Renal cortex interstitium (tissue), 11 donors: ENCODE measurements at regions not wholly inside any gene's neighbourhood (a gene's known extent, or its start where the extent isn't known, plus 50 kb on each side); places are given as distances from the start of the nearest gene placed in this dataset.

Source experiments
- DNase-seq, 11 donors: peaks; one replicate each; pipeline ENCODE4 v3.0.0-alpha.2; 2013; ENCODE audit warnings: low read depth in 9 of 11, low spot score in 4 of 11; ENCODE audit errors: extremely low read depth in 1 of 11

DNA sequence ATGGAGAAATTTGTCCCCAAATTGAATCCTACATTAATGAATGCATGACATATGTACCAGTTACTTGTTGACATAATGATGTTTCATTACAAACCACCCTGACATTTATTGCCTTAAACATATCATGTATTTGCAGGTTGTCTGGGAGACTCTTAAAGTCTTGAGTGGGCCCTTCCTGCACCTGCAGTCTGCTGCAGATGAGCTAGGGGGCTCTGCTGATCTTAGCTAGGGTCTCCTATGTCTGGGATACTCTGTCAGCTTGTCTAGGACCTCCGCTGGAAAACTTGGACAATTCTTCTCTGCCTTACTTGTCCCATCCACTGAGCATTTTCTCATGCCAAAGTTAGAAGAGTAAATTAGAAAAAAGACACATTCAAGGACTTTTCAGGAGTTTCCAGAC lies 581.6 kb downstream of the HAO1 start:
- no peak for DNase-seq

DNA sequence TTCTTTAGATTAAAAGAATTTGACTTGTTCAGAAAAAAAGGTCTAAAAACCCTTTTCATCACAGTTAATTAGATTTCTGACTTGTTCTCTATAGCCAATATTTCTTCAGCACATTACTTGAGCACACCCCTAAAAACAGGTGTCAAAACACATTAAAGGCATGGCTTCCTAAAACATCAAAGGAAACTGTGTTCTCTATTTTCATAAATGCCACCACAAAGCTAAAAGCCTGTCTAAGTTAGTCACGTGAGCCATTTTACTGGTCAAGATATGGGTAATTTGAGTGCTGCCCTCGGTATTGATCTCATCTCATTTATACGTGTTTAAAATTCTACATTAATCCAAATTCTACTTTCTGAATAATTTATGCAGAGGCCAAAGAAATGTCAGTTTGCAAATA lies 580.5 kb downstream of the HAO1 start:
- no peak for DNase-seq

DNA sequence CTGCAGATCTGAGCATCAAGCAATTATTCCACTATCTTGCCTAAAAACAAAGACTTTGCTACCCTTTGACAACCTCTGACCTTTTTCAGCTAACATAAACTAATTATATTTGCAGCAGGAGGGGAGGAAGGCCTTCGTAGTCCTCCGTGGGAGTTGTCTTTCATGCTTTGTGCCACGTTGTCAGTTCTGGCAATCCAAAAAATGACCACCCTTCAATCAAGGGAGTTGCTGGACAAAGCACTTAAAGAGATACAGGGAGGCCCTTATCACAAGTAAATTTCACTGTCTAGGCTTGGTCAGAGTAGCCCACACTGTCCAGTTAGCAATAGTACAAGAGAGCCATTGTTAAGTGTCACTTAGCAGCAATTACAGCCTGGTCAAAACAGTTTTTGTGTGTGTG lies 578.9 kb downstream of the HAO1 start:
- DNase-seq = no peak

DNA sequence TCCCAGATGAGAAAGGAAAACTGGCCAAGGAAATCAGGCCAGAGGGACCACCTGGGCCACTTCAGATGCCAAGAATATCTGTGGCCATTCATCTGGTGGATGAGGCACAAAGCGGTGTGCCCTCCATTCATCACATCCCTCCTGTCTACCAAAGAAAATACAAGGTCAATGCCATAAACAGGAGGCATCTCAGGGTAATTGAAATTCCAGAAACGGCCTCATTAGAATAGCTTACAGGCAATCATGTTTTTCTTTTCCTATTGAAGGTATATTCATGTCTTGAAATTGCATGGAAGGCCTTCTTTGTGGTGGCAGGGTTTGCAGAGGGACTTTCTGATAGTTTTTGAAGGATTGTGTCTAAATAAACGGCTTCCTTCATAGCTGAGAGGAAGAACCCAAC lies 578.3 kb downstream of the HAO1 start:
- no peak for DNase-seq

DNA sequence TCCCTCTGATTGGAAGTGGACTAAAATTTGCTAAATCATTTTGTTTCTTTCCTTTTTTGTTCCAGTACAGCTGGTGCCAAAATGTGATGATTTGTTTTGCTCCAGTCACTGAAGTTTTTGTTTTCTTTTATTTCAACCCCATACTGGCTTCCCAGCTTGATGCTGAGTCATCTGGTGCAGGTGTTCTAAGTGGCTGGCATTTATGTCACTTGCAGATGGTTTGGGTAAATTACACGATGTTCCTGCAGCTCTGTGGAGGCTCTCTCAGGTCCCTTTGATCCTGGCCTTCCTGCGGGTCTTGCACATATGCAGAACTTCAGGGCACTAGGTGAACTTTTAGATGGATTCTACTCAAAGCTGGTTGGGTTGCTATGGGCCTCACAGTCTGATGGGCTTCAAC lies 577.7 kb downstream of the HAO1 start:
- no peak for DNase-seq

DNA sequence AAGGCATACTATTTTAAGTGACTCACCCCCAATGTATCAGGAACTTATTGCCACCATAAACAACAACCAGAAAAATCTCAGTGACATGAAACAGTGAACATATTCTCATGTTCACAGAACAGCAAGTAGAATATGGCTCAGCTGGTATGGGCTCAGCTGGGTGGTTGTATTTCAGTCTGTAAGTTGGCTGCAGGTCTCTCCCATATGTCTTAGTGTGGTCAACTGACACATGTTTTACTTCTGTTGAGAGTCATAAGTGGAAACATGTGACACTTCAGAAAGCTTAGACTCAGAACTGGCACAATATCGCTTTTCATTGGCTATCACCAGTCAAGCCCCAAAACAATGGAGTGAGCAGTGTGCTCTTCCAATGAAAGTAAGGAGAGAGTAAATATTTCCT lies 574.1 kb downstream of the HAO1 start:
- DNase-seq = no peak

DNA sequence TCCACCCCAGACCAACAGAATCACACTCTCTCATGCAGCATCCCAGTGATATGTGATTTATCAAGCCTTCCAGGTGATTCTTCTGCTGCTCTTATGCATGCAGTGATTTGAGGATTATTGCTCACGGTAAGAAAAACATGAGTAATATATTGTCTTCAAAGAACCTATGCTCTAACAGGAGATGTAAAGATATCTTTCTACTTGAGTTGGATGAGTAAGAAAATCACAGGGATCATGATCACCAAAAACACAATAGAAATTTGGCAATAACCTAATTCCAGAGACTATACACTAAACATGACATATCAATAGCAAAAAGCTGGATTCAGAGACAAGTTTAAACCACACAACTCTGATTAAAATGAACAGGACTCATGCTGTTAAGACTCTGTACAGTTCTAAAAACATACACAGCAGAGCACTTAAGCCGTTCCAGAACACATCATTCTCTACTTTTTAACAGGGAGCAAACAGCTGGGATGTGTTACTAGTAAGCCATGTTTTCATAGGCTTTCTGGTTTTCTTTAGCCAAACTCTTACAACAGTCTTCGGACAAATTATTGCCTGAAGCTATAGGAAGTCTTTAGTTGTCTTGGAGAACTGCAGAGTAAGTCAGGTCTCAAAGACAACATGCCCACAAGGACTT lies 568.6 kb downstream of the HAO1 start:
- peak; percentile 16 to 67 (median 43) for DNase-seq

DNA sequence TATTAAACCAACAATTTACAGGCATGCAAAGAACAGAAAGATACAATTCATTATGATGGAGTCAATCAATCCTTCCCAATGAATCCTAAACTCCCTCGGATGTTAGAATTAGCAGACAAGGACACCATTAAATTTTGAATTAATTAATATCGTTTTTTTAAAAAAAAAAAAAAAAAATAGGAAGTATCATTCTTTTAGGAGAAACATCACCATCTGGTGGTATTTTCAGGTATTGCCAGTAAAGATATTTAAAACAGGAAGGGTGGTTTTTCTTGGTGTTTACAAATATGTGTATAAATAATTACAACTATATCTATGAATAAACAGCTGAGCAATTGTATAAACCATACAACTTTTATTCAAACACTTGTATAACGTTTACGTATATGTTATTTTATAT lies 564.4 kb downstream of the HAO1 start:
- no peak for DNase-seq

DNA sequence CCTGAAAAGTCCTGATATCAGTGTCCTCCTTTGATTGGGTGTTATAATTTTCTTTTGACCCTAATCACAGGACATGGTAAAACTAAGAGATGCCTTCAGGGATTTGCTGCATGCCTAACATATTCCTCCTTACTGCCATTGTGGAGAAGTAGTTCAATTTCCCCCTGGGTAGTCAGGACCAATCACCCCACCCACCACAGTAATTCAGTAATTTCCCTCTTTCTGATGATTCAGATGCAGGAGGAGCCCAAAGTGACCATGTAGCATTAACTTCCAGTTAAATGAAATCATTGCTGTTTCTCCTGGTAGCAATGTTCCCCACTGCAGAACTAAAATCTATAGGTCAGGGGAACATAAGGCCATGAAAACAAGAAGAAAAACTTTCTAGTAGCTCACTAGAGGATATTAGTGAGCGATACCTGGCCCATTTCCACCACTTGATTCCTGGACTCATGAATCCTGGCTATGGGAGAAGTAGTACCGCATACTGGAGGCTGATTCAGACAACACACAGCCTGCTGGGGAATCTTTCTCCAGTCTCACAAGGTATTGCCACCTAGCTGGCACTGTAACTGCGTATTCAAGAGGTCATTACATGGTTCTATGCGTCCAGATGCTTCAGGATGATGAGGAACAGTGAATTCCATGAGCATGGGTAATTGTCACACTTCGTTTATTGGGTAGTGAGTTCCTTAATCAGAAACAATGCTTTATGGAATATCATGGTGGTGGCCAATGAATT lies 561.2 kb downstream of the HAO1 start:
- no peak for DNase-seq

DNA sequence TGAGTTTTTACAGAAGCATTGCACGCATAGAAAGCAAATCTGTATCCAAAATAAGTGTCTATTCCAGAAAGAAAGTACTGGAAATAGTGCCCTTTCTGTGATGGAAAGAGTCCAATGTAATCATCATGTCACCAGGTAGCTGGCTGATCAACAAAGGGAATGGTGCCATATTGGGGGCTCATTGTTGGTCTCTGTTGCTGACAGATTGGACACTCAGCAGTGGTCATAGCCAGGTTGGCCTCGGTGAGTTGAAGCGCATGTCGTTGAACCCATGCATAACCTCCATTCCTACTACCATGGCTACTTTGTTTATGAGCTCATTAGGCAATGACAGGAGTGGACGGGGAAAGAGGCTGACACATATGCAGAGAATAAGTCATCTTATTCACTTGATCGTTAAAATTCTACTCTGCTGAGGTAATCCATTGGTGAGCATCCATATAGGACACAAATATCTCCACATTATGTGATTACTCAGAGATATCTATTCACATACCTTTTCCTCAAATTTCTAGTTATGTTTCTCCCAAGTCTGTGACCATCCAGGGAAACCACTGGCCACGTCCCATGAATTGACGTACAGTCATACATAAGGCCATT lies 560.5 kb downstream of the HAO1 start:
- DNase-seq = no peak

DNA sequence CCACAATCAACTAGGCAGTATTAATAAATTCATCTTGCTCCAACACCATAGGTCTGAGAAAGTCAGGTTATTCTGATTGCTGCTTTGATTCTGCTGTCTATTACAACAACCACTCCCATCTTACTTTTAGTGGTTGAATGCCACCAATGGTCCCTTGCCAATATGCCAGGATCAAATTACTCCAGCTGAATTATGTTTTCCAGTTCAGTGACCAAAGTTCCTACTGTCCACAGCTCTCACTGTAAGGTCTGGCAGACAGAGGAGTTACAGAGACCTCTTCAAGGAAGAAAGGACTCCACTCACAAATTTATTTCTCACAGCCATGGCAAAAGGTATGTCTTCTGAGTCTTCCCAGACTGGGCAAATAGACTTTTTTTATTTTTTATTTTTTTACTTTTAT lies 557.0 kb downstream of the HAO1 start:
- no peak for DNase-seq

DNA sequence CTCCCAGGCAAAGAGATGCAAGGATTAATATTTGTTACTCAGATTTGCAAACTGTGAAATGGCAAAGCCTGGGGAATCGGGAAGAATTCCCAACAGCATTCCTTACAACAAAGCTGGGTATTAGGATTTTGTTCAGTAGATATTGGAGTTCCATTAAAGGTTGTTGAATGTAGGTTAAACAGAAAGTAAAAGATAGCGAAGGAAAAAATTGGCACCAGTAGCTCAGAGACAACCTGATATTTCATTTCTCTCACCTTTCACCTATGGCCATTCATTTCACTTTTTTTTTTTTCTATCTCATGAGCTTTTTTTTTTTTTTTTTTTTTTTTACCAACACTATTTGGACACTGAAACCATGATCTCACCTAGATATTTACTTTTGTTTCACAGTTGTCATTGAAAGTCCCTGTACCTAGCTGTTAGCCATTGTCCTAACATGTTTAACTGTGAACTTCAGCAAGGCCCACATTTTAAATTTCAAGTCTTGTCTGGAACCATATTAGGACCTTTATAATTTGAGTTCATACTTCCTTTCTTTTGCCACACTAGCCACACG lies 552.5 kb downstream of the HAO1 start:
- no peak for DNase-seq

DNA sequence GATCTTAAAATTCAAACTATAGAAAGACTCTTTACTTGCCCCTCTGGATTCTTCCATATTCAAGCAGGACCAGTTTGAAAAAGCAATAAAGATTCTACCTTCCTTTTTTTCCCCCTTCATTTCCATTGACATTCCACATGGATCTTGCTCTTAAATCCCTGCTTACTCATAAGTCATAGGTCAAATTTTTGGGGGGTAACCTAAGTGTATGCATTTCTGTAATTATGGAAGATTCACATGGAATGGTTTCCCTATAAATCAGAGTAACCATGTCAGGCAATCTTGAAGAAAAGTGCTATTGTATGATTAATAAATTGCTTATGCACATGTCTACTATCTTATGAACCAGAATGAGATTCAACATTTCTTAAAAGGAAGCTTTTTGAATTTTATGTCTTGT lies 551.0 kb downstream of the HAO1 start:
- no peak for DNase-seq

DNA sequence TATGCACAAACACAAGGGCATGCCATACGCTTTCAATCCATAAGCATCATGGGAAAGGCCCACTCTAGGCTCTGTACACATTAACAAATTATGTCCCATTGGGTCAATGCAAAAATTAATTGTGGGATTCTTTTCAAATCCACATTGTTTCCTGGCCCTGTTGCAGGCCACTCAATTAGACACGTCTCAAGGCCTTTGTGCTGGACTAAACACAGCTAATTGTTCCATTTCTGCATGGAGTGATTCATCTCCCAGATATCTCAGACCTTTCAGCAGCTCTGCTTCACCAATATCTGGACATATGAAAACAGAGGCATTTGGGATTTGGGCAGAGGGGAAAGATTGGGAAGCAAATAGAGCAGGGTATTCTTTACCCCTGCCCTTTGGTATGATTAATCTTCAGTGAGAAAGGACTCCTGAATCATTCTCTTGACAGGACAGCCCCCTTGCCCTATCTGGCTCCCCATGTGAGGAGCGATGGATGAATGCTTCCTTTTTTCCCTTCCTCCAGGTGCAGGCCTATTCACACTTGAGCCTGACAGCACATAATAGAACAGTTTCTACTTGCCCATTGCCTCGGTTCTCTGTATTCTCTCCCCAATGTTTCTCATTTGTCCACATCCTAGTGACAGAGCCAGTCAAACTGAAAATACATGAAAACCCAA lies 547.6 kb downstream of the HAO1 start:
- DNase-seq = no peak

DNA sequence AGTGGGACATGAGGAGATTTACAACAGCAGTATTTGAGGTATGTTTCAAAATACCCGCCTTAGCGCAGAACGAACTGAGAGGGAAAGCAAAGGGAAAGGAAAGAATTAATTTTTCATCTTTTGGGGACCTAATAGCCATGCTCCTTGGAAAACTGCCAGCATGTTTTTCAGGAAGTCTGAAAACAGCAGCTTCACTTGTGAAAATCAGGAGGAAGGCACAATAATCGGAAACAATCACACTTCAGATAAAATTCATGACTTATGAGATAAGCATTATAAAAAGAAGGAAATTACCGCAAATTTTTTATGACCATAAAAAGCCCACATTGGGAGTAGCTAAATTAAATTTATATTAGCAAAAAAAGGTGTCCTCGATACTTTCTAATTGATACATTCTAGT lies 541.1 kb downstream of the HAO1 start:
- peak in 1 of 11 donors; percentile 15 for DNase-seq

DNA sequence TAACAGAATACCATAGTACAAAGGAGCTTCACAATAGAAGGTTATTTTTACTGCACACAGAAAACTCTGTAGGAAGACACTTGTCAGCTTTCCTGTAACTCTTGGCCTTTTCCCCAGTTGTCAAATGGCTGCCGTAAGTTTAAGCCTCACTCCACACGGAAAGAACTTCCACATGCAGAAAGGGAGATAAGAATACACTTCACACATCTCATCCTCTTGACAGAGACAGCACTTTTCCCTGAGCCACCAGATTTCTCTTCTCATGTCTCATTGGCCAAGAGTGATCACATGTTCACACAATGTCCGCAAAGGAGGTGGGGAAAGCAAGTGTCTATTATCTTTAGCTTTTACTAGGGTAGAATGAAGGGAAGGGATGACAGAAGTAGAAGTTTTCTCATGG lies 540.7 kb downstream of the HAO1 start:
- peak in 2 of 11 donors; percentile 3 to 16 for DNase-seq

DNA sequence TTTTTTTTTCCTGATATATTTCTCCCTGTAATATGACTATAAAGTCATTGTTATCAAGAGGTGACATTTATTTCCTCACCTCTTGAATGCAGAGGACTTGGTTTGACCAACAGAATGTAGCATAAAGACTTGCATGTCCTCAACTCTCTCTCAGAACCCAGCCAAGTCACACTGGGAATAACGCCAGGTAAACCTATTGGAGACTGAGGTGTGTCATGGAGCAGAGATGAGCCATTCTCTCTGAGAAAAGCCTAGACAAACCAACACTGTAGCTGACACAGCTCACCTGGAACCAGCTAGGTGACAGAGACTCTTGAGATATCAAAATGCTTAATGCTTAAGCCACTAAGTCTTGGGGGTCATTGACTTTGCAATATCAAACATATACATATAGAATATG lies 533.6 kb downstream of the HAO1 start:
- no peak for DNase-seq

DNA sequence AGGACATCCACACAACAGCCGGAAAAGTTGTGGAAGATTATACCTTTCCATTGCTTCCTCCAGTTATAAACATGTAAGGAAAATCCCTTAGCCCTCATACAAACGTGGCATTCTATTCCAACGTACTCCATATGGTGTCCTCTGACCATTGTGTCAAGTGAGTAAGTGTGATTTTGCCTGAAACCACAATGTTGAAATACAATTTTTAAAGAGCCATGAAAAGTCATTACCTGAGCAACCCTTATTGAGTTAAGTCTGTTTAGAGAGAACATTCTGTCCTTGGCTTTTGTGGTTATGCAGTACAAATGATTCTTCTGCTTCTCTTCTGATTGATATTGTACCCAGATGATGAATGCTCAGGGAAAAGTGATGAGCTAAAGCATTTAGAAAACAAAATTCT lies 530.1 kb downstream of the HAO1 start:
- no peak for DNase-seq

DNA sequence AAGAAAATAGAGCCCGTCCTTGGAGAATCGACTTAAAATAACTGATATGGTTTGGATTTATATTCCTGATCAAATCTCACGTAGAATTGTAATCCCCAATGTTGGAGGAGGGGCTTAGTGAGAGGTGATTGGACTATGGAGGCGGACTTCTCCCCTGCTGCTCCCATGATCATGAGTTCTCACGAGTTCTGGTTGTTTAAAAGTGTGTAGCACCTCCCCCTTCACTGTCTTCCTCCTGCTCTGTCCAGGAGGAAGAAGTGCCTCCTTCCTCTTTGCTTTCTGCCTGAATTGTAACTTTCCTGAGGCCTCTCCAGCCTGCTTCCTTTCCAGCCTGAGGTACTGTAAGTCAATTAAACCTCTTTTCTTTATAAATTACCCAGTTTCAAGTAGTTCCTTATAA lies 529.2 kb downstream of the HAO1 start:
- DNase-seq = no peak

DNA sequence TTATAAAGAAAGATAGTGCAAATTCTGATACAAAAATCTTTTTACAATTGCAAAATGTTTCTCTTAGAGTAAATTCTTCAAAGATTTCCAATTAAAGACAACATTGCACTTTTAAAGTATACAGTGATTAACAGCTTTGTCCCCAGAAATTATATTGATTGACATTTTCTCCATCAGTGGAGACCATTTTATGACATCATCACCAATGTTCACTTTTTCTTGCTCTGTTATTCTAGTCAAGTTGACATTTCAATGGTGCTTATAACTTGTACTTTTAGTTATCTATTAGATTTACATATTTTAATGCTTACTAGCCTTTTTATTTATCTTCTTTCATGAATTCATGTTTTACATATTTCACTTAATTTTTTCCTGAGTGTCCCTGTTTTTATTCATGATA lies 524.8 kb downstream of the HAO1 start:
- DNase-seq = no peak
